ENCODE measurements at regions not wholly inside any gene's neighbourhood (a gene's known extent, or its start where the extent isn't known, plus 50 kb on each side); places are given as distances from the start of the nearest gene placed in this dataset.

- TF ChIP-seq ZNF217 (IDR thresholded peaks at IDR 0.05), result no peak
- no peak for TF ChIP-seq BHLHE40 (IDR thresholded peaks at IDR 0.05; ENCODE audit: borderline replicate concordance in 1 of 2, low read depth in 2 of 2, low read length in 1 of 2)
- no peak for TF ChIP-seq POLR2AphosphoS5 (IDR thresholded peaks at IDR 0.05; ENCODE audit: low read length)
- TF ChIP-seq CREM (IDR thresholded peaks at IDR 0.05; ENCODE audit: low read depth), result no peak
- TF ChIP-seq ZSCAN29 (IDR thresholded peaks at IDR 0.05), result no peak
These were observed 77.1 kb upstream of the DRD2 start for GRCh38 chr11:113552271-113552670.
